Epidermal melanocyte (primary cell): ENCODE measurements at regions not wholly inside any gene's neighbourhood (a gene's known extent, or its start where the extent isn't known, plus 50 kb on each side); places are given as distances from the start of the nearest gene placed in this dataset.

Experiments
- DNase-seq: peaks from one replicate; pipeline ENCODE4 v3.0.0; 2011; ENCODE audit warnings: low spot score; ENCODE audit not compliant: insufficient read length

DNA sequence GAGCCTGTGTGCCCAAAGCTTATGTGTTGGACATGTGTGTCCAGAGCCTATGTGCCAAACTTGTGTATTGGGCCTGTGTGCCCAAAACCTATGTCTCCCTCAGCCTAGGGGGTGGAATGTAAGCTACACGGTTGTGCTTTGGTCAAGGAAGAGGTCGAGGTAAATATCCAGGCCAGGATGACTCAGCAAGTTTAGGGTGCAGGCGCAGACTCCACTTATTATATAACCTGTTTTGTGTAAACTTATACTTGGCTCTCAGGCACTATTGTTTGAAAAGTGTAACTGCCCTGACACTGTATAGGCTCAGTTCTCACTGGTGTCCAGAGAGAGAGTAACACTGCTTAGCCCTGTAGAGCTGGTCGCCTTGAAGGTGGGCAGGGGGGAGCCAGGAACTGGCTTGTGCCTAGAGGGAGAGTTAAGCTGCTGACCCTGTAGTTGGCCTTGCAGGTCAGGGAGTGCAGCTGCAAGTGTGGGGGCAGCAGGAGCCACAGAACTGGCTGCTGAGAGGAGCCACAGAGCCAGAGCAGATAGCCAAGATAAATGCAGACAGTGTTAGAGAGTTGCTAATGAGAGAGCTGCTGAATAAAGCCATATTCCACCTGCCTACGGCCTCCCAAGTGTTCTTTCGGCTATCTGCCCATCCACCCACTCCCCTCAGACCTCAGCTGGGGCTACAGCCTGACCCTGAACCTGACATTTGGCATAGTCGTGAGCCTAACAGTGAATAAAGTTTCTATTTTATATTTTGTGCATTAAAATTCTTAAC lies 517.2 kb upstream of the SLITRK1 start:
- no peak for DNase-seq

DNA sequence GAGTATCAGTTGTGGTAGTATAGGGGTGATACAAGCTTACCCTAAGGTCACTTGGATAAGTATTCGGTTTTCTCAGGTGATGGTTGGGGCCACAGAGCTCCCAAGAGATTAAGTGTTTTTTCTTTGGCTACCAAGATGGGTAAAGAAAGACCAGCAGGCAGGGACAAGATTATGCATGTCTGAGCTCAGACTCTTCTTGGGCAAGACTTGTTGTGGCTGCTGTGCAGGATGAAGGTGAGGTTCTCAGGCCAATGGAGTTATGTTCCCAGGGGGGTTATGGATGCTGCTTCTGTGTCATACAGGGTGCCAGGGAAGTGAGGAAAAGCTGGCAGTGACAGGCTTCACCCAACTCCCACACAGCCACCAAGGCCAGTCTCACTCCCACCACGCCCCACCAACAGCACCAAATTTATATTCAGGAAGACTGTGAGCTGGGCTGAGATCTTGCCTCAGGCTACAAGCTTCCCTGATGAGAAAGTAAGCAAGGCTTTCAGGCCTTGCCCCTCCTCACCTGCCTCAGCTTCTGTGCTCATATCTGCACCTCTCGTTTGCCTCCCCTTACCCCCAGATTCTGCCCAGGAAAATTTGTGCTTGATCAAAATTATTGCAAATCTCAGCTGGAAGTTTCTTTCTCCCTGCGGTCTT lies 511.8 kb upstream of the SLITRK1 start:
- DNase-seq: no peak

GRCh38 chr13:84380866-84381265 lies 498.6 kb upstream of the SLITRK1 start:
- no peak for DNase-seq

DNA sequence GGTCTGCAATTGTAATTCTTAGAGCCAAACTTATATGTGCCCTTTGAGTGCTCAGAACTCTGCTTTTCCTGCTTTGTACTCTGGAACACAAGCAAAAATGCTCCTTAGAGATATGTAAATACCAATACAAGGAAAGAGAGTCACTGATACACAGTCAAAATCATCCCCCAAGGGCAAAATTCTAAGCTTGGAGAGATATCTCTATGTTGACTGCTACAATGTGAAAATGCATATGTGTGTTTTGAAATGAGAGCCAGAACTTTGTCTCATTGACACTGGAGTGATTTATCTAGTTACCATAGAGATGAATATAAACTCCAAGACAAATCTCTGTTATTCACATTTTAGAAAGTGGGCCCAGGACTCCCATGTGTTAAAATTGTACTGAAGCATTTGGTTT lies 494.8 kb upstream of the SLITRK1 start:
- DNase-seq: no peak

GRCh38 chr13:84366506-84366905 lies 484.2 kb upstream of the SLITRK1 start:
- DNase-seq: peak; percentile 18

- no peak for DNase-seq
Measured at GRCh38 chr13:84362777-84363176, 480.5 kb upstream of the SLITRK1 start.

- DNase-seq: no peak
Measured at GRCh38 chr13:84360822-84361221, 478.5 kb upstream of the SLITRK1 start.

GRCh38 chr13:84358601-84359000 lies 476.3 kb upstream of the SLITRK1 start:
- DNase-seq: no peak

- no peak for DNase-seq
Measured at GRCh38 chr13:84352946-84353345, 470.7 kb upstream of the SLITRK1 start.

DNA sequence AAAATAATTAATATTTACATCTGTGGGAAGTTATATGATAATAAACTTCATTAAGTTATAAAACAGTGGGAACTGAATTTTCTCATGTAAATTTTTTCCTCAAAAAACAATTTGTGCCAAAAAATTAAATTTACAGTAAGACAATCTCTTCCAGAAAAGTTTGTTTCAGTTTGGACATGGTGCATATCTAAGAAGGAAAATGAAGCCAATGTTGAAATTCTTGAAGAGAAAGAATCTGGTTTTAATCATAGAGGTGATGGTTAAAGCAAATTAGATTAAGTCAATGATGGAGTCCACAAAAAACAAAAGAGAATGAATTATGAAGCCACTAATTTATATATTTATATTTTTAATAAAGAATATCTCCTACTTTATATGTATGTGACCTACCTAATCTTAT lies 457.2 kb upstream of the SLITRK1 start:
- DNase-seq: no peak

DNA sequence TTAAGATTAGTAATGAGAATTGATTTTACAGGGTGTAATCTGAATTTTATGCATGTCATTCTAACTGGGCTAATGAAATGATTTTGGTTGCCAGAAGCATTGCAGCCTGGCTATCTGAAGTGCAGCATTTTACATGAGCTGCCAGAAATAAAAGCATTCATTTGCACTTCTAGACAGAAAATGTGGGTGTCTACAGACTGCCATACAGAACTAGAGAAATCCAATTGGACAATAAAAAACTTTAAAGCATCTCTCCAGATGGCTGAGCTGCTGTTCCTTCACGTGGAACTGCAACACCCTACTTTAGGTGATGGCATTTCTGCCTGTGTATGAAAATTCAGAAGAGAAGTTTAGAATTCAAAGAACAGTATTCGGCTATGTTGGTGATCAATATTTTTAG lies 450.1 kb upstream of the SLITRK1 start:
- no peak for DNase-seq

- DNase-seq: no peak
Measured at GRCh38 chr13:84315527-84315926, 433.3 kb upstream of the SLITRK1 start.

DNA sequence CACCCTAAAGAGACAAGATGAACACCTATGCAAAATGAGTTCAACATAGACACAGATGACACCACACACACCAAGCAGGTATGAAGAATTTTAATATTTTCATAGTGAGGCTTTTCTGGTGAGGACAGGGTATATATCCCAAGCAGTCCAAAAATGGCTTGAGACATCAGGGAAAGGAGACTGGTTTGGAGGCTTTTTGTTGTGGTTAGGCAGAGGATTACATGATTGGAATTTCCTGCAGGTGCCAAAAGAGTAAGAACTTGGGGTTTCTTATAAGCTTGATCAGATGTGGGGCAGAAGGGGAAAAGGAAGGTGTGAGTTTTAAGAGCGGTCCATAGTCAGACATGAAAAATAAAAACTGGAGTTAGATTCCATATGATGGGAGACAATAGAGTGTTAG lies 420.8 kb upstream of the SLITRK1 start:
- no peak for DNase-seq

DNA sequence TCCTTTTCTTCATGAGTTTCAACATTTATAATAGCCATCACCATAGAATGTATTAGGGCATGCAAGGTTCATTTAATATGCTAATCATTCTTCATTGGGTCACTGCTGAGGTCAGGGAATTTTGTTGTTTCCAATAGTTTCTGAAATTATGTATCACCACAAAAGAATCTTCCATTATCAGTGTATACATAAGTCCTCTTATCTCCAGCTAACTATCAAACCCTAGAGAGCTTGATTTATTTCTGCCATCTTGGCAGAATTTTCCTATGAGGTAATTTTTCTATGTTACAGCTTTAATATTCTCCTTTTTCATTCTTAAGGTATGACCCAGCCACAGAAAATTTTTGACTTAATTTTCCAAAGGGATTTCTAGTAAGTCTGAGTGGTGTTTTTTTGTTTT lies 415.0 kb upstream of the SLITRK1 start:
- no peak for DNase-seq

- no peak for DNase-seq
Measured at GRCh38 chr13:84296401-84296800, 414.1 kb upstream of the SLITRK1 start.

DNA sequence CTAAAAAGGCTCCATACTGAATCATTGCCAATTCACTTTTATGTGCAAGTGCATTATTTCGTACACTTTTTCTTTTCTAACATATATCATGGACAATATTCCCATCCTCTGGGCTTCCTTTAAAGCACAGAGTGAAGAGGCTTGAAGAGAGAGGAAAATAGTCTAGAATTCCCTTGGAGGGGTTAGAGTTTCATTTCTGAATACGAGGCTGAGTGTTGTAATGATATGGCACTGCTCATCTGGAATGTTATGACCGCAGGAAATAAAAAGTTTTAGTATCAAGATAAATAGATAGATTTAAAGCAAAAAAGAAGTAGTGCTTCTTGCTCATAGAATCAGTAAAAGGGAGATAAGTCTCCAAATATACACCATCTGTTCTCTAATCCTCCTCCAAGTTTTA lies 412.3 kb upstream of the SLITRK1 start:
- DNase-seq: no peak

GRCh38 chr13:84290386-84290785 lies 408.1 kb upstream of the SLITRK1 start:
- DNase-seq: no peak

DNA sequence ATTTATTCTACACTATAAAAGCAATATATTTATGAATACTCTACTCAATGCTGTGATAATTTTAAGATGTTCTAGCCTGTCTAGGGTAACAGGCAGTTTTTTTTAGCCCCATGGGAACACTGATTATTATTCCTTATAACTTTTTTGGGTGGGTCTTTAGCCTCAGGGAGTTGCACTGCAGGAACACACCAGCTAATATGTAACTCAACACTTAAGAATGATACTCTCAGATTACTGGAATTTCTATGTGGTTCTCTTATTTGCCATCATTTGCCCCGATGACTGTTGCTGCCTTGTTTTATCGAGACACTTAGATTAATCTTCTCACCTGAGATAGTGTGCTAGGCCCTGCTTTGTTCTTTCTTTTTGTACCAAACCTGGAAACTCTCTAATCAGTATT lies 396.9 kb upstream of the SLITRK1 start:
- no peak for DNase-seq

DNA sequence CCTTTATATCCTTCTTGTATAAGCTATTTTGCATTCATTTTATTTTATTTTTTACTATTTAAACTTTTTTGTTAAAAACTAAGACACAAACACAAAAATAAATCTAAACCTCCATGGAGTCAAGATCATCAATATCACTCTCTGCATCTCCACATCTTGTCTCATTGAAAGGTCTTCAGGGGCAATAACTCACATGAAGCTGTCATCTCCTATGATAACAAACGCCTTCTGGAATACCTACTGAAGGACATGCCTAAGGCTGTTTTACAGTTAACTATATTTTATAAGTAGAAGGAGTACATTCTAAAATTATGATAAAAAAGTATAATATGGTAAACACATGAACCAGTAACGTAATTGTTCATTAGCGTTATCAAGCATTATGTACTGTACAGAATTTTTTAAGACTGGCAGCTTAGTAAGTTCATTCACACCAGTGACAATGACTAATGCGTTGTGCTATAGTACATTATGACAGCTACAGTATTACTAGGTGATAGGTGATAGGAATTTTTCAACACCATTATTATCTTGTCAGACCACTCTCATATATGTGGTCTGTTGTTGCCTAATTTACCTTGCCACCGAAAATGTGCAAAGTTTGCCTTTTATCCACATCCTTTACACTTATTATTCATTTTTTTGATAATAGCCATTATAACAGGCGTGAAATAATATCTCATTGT lies 390.7 kb upstream of the SLITRK1 start:
- DNase-seq: no peak

DNA sequence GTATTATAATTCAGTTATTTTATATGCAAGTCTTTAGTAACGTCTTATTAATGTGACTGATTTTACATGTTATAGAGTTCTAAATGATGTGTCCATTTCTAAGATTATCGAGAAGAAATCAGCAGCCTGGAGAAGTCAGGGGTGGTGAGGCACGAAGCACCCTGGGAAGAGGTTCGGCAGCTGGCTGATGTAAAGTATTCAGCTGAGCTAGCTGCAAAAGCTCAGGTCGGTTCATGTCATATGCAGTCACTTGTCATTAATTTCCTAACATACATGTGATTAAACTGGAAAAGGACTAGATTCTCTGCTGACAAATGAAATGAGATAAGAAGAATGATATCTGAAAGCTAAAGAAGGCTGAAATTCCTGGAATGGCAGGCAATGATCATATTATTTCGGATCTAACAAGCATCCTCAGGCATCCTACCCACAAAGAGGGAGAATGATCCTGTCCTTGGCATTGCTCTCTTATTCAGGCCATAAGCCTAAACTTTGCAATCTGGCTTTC lies 383.0 kb upstream of the SLITRK1 start:
- no peak for DNase-seq

DNA sequence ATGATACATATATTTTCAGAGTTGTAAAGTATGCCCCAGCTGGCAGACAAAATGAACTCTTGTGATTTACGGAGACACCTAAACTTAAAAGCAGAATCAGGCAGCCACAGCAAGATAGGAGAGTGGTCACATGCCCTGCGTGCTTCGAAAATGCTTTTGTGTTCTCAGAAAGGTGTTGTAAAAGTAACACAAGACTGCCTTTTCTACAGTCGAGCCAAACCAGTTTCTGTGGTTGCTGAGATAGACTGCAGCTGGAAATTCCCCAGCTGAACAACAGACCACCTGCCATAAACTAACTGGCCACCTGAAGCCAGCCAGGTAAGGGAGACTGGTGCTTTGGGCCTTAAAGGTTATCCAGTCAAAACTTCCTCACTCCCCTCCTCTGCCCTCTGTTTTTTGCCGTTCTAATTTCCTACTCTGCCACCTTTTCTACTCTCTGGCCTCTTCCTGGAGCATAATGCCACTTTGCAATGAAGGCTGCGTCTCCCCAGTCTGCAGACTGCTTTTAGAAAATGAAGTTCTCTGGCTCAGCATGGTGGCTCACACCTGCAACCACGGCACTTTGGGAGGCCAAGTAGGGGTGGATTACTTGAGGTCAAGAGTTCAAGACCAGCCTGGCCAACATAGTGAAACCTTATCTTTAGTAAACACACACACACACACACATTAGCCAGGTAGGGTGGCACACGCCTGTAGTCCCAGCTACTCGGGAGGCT lies 381.2 kb upstream of the SLITRK1 start:
- no peak for DNase-seq
